Transverse colon (tissue), 3 donors: ENCODE measurements at regions not wholly inside any gene's neighbourhood (a gene's known extent, or its start where the extent isn't known, plus 50 kb on each side); places are given as distances from the start of the nearest gene placed in this dataset.

ENCODE experiments used
- EP300 ChIP-seq: sonication (generic); formaldehyde crosslinking; IDR thresholded peaks from one replicate; pipeline ENCODE4 v1.6.1; 2017; ENCODE audit warnings: antibody characterized with exemption, low read depth
- POLR2A ChIP-seq: fragments of 450-650 bp; IDR thresholded peaks from one replicate; pipeline ENCODE4 v1.6.1; 2016; ENCODE audit warnings: antibody characterized with exemption, mild to moderate bottlenecking, moderate library complexity
- TF ChIP-seq, protein P1 (sequence below), 5 experiments: fragments of 200-600 bp in 3 of 5; fragments of 450-650 bp in 2 of 5; sonication (generic) in 3 of 5; IDR thresholded peaks; 1 replicate in 2 of 5; 2 replicates in 3 of 5; pipeline ENCODE4 v1.5.1; 2016 to 2017; ENCODE audit warnings: antibody characterized with exemption in 5 of 5, inconsistent platforms in 3 of 5, mild to moderate bottlenecking in 2 of 5, moderate library complexity in 1 of 5

DNA sequence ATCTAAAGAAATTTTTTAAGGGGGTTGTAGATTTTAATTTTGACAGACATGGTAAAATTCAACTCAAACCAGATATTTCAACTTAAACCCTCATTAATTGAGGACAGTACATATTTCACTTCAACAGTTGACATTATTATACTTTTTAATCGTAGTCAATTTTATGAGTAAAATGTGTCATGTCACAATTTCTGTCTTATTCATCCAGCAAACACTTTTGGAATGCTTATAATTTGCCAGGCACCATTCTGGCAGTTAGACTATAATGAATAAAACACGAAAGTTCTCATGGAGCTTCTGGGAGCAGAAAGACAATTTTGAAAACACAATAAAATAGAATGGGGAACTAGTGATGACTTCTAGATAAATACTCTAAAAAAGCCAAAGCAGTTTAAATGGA, 1094.8 kb downstream of the SUCLG1 start:
- TF ChIP-seq, protein P1, sequence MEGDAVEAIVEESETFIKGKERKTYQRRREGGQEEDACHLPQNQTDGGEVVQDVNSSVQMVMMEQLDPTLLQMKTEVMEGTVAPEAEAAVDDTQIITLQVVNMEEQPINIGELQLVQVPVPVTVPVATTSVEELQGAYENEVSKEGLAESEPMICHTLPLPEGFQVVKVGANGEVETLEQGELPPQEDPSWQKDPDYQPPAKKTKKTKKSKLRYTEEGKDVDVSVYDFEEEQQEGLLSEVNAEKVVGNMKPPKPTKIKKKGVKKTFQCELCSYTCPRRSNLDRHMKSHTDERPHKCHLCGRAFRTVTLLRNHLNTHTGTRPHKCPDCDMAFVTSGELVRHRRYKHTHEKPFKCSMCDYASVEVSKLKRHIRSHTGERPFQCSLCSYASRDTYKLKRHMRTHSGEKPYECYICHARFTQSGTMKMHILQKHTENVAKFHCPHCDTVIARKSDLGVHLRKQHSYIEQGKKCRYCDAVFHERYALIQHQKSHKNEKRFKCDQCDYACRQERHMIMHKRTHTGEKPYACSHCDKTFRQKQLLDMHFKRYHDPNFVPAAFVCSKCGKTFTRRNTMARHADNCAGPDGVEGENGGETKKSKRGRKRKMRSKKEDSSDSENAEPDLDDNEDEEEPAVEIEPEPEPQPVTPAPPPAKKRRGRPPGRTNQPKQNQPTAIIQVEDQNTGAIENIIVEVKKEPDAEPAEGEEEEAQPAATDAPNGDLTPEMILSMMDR (IDR thresholded peaks at IDR 0.05): no peak
- TF ChIP-seq POLR2A: no peak
- TF ChIP-seq EP300: no peak
